ENCODE measurements at regions not wholly inside any gene's neighbourhood (a gene's known extent, or its start where the extent isn't known, plus 50 kb on each side); places are given as distances from the start of the nearest gene placed in this dataset.

GRCh38 chr10:52918714-52919305 lies 146.2 kb upstream of the MBL2 start:
- Mint-ChIP-seq H3K4me1 (ENCODE audit: low read depth, unreplicated experiment) (peaks cover 6% of the 10 kb centered on the region), H3K9me3 (ENCODE audit: unreplicated experiment) (no peaks in the 10 kb centered on the region), H3K36me3 (ENCODE audit: insufficient read depth, unreplicated experiment) (no peaks in the 10 kb centered on the region), H3K27ac (ENCODE audit: unreplicated experiment) (no peak overlapping the region), H3K4me3 (ENCODE audit: unreplicated experiment) (no peak overlapping the region), H3K27me3 (ENCODE audit: insufficient read depth, unreplicated experiment) (no peaks in the 10 kb centered on the region)
- no peaks in the 10 kb centered on the region for H3K27me3 ChIP-seq (replicated peaks; ENCODE audit: control insufficient read depth, insufficient read depth, low read length)
- no peak for DNase-seq
- no TSS peak for BruUV-seq (replicated peaks)
- no peak for TF ChIP-seq CTCF (IDR thresholded peaks at IDR 0.05; ENCODE audit: insufficient read depth in 1 of 2, low read depth in 1 of 2, low read length in 1 of 2, severe bottlenecking in 1 of 2, unreplicated experiment in 1 of 2)
- CTCF ChIA-PET, result no interaction called here
- H3K4me3 ChIP-seq (ENCODE audit: low read depth, low read length), result no peak overlapping the region
- H3K9me3 ChIP-seq, result no peaks in the 10 kb centered on the region
- H3K36me3 ChIP-seq (ENCODE audit: control insufficient read depth, insufficient read depth, low read length), result no peaks in the 10 kb centered on the region
- POLR2A ChIA-PET, result no interaction called here
- no peaks in the 10 kb centered on the region; the same call in 1 of the 2 replicates for H3K4me1 ChIP-seq
- intact Hi-C loops (cut with micrococcal nuclease; ENCODE audit: unreplicated experiment), result no loop called here

- POLR2A ChIA-PET, result no interaction called here
- H3K9me3 ChIP-seq, result no peaks in the 10 kb centered on the region
- H3K36me3 Mint-ChIP-seq (ENCODE audit: insufficient read depth, unreplicated experiment), result no peaks in the 10 kb centered on the region
- H3K27me3 ChIP-seq (replicated peaks; ENCODE audit: control insufficient read depth, insufficient read depth, low read length), result no peaks in the 10 kb centered on the region
- no peaks in the 10 kb centered on the region for H3K36me3 ChIP-seq (ENCODE audit: control insufficient read depth, insufficient read depth, low read length)
- no peak overlapping the region for H3K4me3 ChIP-seq (ENCODE audit: low read depth, low read length)
- CTCF ChIA-PET, result no interaction called here
- H3K4me1 Mint-ChIP-seq (ENCODE audit: low read depth, unreplicated experiment), result peaks cover 6% of the 10 kb centered on the region
- no peaks in the 10 kb centered on the region for H3K4me1 ChIP-seq
- no TSS peak for BruUV-seq (replicated peaks)
- H3K9me3 Mint-ChIP-seq (ENCODE audit: unreplicated experiment), result no peaks in the 10 kb centered on the region
- H3K27me3 Mint-ChIP-seq (ENCODE audit: insufficient read depth, unreplicated experiment), result no peaks in the 10 kb centered on the region
- TF ChIP-seq CTCF (IDR thresholded peaks at IDR 0.05; ENCODE audit: insufficient read depth in 1 of 2, low read depth in 1 of 2, low read length in 1 of 2, severe bottlenecking in 1 of 2, unreplicated experiment in 1 of 2), result no peak
- H3K27ac Mint-ChIP-seq (ENCODE audit: unreplicated experiment), result no peak overlapping the region
- DNase-seq, result no peak
- no peak overlapping the region for H3K4me3 Mint-ChIP-seq (ENCODE audit: unreplicated experiment)
- intact Hi-C loops (cut with micrococcal nuclease; ENCODE audit: unreplicated experiment), result no loop called here
These were observed 142.8 kb upstream of the MBL2 start for GRCh38 chr10:52915391-52915790.

- Mint-ChIP-seq H3K36me3 (ENCODE audit: insufficient read depth, unreplicated experiment) (no peaks in the 10 kb centered on the region), H3K4me3 (ENCODE audit: unreplicated experiment) (no peak overlapping the region), H3K27me3 (ENCODE audit: insufficient read depth, unreplicated experiment) (no peaks in the 10 kb centered on the region), H3K4me1 (ENCODE audit: low read depth, unreplicated experiment) (no peaks in the 10 kb centered on the region), H3K27ac (ENCODE audit: unreplicated experiment) (no peak overlapping the region), H3K9me3 (ENCODE audit: unreplicated experiment) (no peaks in the 10 kb centered on the region)
- Histone ChIP-seq H3K27me3 (replicated peaks; ENCODE audit: control insufficient read depth, insufficient read depth, low read length) (no peaks in the 10 kb centered on the region), H3K36me3 (ENCODE audit: control insufficient read depth, insufficient read depth, low read length) (no peaks in the 10 kb centered on the region), H3K4me1 (no peaks in the 10 kb centered on the region), H3K9me3 (no peaks in the 10 kb centered on the region), H3K4me3 (ENCODE audit: low read depth, low read length) (no peak overlapping the region)
- BruUV-seq (replicated peaks), result no TSS peak
- ChIA-PET POLR2A (no interaction called here), CTCF (no interaction called here)
- no peak for TF ChIP-seq CTCF (IDR thresholded peaks at IDR 0.05; ENCODE audit: insufficient read depth in 1 of 2, low read depth in 1 of 2, low read length in 1 of 2, severe bottlenecking in 1 of 2, unreplicated experiment in 1 of 2)
- intact Hi-C loops (cut with micrococcal nuclease; ENCODE audit: unreplicated experiment), result no loop called here
- DNase-seq, result no peak
These were observed 138.6 kb upstream of the MBL2 start for GRCh38 chr10:52911163-52911562.
